ENCODE measurements at regions not wholly inside any gene's neighbourhood (a gene's known extent, or its start where the extent isn't known, plus 50 kb on each side); places are given as distances from the start of the nearest gene placed in this dataset.

DNA sequence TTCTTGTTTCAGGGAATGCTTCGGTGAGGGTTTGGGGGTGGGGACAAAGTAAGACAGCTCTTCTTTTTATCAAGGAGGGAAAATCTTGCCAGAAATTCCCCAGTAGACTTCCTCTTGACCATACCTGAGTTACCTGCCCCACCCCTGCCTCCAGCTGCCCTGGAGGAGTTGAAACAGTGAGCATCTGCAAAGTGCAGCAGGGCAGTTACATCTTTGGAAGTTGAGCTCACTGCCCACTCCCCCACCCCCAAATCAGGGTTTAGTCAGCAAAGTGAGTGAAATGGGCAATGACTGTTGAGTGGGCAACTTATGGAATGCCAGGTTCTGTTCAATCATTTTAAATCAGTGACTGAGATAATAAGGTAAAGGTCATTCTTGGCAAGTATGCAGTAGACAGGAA, 98.8 kb downstream of the BANF2 start:
- no peak for ATAC-seq (ENCODE audit: low read depth)

GRCh38 chr20:17797579-17797978, 97.8 kb downstream of the BANF2 start:
- Histone ChIP-seq H3K9ac (ENCODE audit: low read length) (no peak overlapping the region), H3K9me3 (ENCODE audit: control extremely low read depth in 1 of 3, control insufficient read depth in 2 of 3, insufficient read depth in 1 of 3, low read length in 2 of 3) (peaks cover 0 to 17% (median 5%) of the 10 kb centered on the region in 3 donors), H3K4me3 (ENCODE audit: control extremely low read depth in 1 of 5, extremely low read depth in 1 of 5, insufficient read depth in 1 of 5, low read depth in 2 of 5, low read length in 4 of 5) (no peak overlapping the region), H3K27ac (ENCODE audit: low read length in 2 of 2) (no peak overlapping the region), H3K4me2 (replicated peaks; ENCODE audit: low read depth, low read length, poor library complexity, severe bottlenecking) (no peak overlapping the region), H3K27me3 (replicated peaks in 1 of 4; ENCODE audit: control extremely low read depth in 1 of 4, control insufficient read depth in 3 of 4, insufficient read depth in 4 of 4, low read length in 3 of 4) (peaks cover 0 to 3% (median 2%) of the 10 kb centered on the region in 4 experiments), H4K20me1 (ENCODE audit: control insufficient read depth, insufficient read depth, low read length, poor library complexity, severe bottlenecking) (no peaks in the 10 kb centered on the region), H3K36me3 (replicated peaks in 1 of 2; ENCODE audit: control extremely low read depth in 1 of 2, control insufficient read depth in 1 of 2, extremely low read depth in 1 of 2, insufficient read depth in 2 of 2, low read length in 1 of 2) (no peaks in the 10 kb centered on the region), H3K79me2 (ENCODE audit: control insufficient read depth, insufficient read depth, low read length) (no peaks in the 10 kb centered on the region), H2AFZ (ENCODE audit: insufficient read depth, low read depth, low read length, poor library complexity, severe bottlenecking) (no peak overlapping the region), H3K4me1 (ENCODE audit: control insufficient read depth in 2 of 2, insufficient read depth in 2 of 2, low read length in 2 of 2) (no peaks in the 10 kb centered on the region)
- ATAC-seq (ENCODE audit: low read depth) (no peak), DNase-seq (no peak)
- ChIA-PET CTCF (interaction anchor here (1.0 kb wide), 1 partner anchor 115 kb away, joined by 3 read pairs; the partner anchor contains the start of gene RRBP1), POLR2A (no interaction called here)
- Mint-ChIP-seq H3K27ac (no peak overlapping the region), H3K4me3 (no peak overlapping the region), H3K9me3 (ENCODE audit: insufficient read depth) (peaks cover 6% of the 10 kb centered on the region), H3K27me3 (peaks cover 45% of the 10 kb centered on the region), H3K4me1 (no peaks in the 10 kb centered on the region)
- WGBS (ENCODE audit: insufficient coverage), result no CpG with 5 or more reads among the region's 4 CpGs
- intact Hi-C loops (cut with micrococcal nuclease), result no loop called here
- TF ChIP-seq, protein P1, sequence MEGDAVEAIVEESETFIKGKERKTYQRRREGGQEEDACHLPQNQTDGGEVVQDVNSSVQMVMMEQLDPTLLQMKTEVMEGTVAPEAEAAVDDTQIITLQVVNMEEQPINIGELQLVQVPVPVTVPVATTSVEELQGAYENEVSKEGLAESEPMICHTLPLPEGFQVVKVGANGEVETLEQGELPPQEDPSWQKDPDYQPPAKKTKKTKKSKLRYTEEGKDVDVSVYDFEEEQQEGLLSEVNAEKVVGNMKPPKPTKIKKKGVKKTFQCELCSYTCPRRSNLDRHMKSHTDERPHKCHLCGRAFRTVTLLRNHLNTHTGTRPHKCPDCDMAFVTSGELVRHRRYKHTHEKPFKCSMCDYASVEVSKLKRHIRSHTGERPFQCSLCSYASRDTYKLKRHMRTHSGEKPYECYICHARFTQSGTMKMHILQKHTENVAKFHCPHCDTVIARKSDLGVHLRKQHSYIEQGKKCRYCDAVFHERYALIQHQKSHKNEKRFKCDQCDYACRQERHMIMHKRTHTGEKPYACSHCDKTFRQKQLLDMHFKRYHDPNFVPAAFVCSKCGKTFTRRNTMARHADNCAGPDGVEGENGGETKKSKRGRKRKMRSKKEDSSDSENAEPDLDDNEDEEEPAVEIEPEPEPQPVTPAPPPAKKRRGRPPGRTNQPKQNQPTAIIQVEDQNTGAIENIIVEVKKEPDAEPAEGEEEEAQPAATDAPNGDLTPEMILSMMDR (IDR thresholded peaks at IDR 0.05), result no peak
- no peak for TF ChIP-seq EZH2 (IDR thresholded peaks at IDR 0.05; ENCODE audit: borderline replicate concordance, insufficient read depth, low read depth, low read length, poor library complexity, severe bottlenecking)

More for the DNA sequence above, 98.8 kb downstream of the BANF2 start:
- Histone ChIP-seq H3K4me3 (ENCODE audit: control extremely low read depth in 1 of 5, extremely low read depth in 1 of 5, insufficient read depth in 1 of 5, low read depth in 2 of 5, low read length in 4 of 5) (no peak overlapping the region), H3K27me3 (replicated peaks in 1 of 4; ENCODE audit: control extremely low read depth in 1 of 4, control insufficient read depth in 3 of 4, insufficient read depth in 4 of 4, low read length in 3 of 4) (peaks cover 0 to 3% (median 2%) of the 10 kb centered on the region in 4 experiments), H3K4me2 (replicated peaks; ENCODE audit: low read depth, low read length, poor library complexity, severe bottlenecking) (no peak overlapping the region), H3K9ac (ENCODE audit: low read length) (no peak overlapping the region), H3K27ac (ENCODE audit: low read length in 2 of 2) (no peak overlapping the region), H3K36me3 (replicated peaks in 1 of 2; ENCODE audit: control extremely low read depth in 1 of 2, control insufficient read depth in 1 of 2, extremely low read depth in 1 of 2, insufficient read depth in 2 of 2, low read length in 1 of 2) (no peaks in the 10 kb centered on the region), H2AFZ (ENCODE audit: insufficient read depth, low read depth, low read length, poor library complexity, severe bottlenecking) (no peak overlapping the region), H4K20me1 (ENCODE audit: control insufficient read depth, insufficient read depth, low read length, poor library complexity, severe bottlenecking) (no peaks in the 10 kb centered on the region), H3K9me3 (ENCODE audit: control extremely low read depth in 1 of 3, control insufficient read depth in 2 of 3, insufficient read depth in 1 of 3, low read length in 2 of 3) (peaks cover 0 to 10% (median 5%) of the 10 kb centered on the region in 3 donors), H3K4me1 (ENCODE audit: control insufficient read depth in 2 of 2, insufficient read depth in 2 of 2, low read length in 2 of 2) (no peaks in the 10 kb centered on the region), H3K79me2 (ENCODE audit: control insufficient read depth, insufficient read depth, low read length) (no peaks in the 10 kb centered on the region)
- DNase-seq, result no peak
- no peaks in the 10 kb centered on the region for H3K4me1 Mint-ChIP-seq
- H3K27me3 Mint-ChIP-seq, result peaks cover 49% of the 10 kb centered on the region
- ChIA-PET CTCF (interaction anchor here (1.0 kb wide), 1 partner anchor 116 kb away, joined by 3 read pairs; the partner anchor contains the start of gene RRBP1), POLR2A (no interaction called here)
- peaks cover 6% of the 10 kb centered on the region for H3K9me3 Mint-ChIP-seq (ENCODE audit: insufficient read depth)
- WGBS (ENCODE audit: insufficient coverage), result no CpG with 5 or more reads among the region's 1 CpG
- no peak overlapping the region for H3K4me3 Mint-ChIP-seq
- H3K27ac Mint-ChIP-seq, result no peak overlapping the region
- no peak for TF ChIP-seq EZH2 (IDR thresholded peaks at IDR 0.05; ENCODE audit: borderline replicate concordance, insufficient read depth, low read depth, low read length, poor library complexity, severe bottlenecking)
- TF ChIP-seq, protein P1 (IDR thresholded peaks at IDR 0.05), result no peak
- intact Hi-C loops (cut with micrococcal nuclease), result no loop called here
